GM12892 (cell line): ENCODE measurements at regions not wholly inside any gene's neighbourhood (a gene's known extent, or its start where the extent isn't known, plus 50 kb on each side); places are given as distances from the start of the nearest gene placed in this dataset.

Experiments
- POLR2A ChIP-seq: IDR thresholded peaks from 2 replicates; pipeline ENCODE4 v1.6.1; 2011; ENCODE audit warnings: low read depth, low read length, control low read depth
- POLR2AphosphoS5 ChIP-seq: IDR thresholded peaks from 2 replicates; pipeline ENCODE4 v1.6.1; 2011; ENCODE audit warnings: low read depth, low read length, control low read depth
- TAF1 ChIP-seq: IDR thresholded peaks from 2 replicates; pipeline ENCODE4 v1.6.1; 2011; ENCODE audit warnings: low read depth, mild to moderate bottlenecking, control low read depth, low read length, borderline replicate concordance

DNA sequence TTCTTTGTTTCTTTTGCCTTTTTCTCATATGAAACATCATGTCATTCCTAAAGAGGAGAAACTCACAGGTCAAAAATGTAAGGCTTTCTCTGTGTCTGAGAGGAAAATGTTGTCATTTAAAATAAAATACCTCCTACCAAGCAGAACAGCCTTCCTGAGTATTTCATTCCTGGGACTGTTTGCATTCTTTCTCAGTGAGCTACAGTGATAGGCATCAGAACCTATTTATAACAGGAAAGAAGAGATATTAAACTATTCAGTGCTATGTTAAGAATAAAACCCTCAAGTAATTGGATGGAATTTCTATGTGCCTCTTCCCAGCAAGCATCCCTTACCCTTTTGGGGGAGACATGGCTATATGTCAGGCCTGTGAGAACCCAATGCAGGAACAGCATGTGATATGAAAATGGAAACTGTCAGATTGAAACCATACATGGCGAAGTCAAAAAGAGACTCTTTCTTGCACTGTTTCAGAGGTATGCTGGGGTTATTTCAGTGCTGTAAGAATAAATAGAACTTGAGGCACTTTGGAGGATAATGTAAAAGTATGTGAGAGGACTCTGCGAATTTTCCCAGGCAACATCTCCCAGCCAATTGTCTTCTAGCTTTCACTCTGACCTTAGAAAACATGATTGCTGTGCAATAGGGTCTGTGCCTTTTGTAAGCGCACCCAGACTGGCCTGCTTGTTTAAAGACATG lies 133.8 kb upstream of the CCN2 start:
- TF ChIP-seq POLR2A (no peak), POLR2AphosphoS5 (no peak), TAF1 (no peak)
